ENCODE measurements at regions not wholly inside any gene's neighbourhood (a gene's known extent, or its start where the extent isn't known, plus 50 kb on each side); places are given as distances from the start of the nearest gene placed in this dataset.

- TF ChIP-seq ZHX1 (conservative IDR thresholded peaks at IDR 0.05; ENCODE audit: low read length) = no peak
- no peak for TF ChIP-seq ZNF3 (CRISPR knock-in tag; IDR thresholded peaks at IDR 0.05)
- no peak for TF ChIP-seq TAF9B (IDR thresholded peaks at IDR 0.05; ENCODE audit: partially characterized antibody)
Measured at GRCh38 chr17:77527836-77528505, 387.2 kb downstream of the SEC14L1 start (continued).

GRCh38 chr17:77528516-77529327 lies 388.0 kb downstream of the SEC14L1 start:
- Histone ChIP-seq H3K9ac (ENCODE audit: insufficient read depth in 1 of 2, low read depth in 2 of 2, low read length in 2 of 2) (no peak overlapping the region), H2AFZ (ENCODE audit: low read depth, low read length) (no peak overlapping the region)
- in situ Hi-C loops (cut with MboI) = no loop called here

More at GRCh38 chr17:77528516-77529327, 388.0 kb downstream of the SEC14L1 start:
- Histone ChIP-seq H3K9me3 (replicated peaks; ENCODE audit: control insufficient read depth, insufficient read depth, low read depth, low read length) (no peaks in the 10 kb centered on the region; the same call in 1 of the 2 replicates), H4K20me1 (replicated peaks; ENCODE audit: control insufficient read depth, insufficient read depth, low read length) (no peaks in the 10 kb centered on the region), H3K27me3 (ENCODE audit: control insufficient read depth in 2 of 2, insufficient read depth in 2 of 2, low read length in 2 of 2) (peaks cover 16 to 48% of the 10 kb centered on the region in 2 experiments; a peak in 4 of 5 replicates), H3K4me1 (replicated peaks in 1 of 2; ENCODE audit: control insufficient read depth in 2 of 2, insufficient read depth in 2 of 2, low read length in 2 of 2) (peaks cover 0 to 9% of the 10 kb centered on the region in 2 experiments; a peak in 1 of 5 replicates), H3K79me2 (ENCODE audit: control insufficient read depth, insufficient read depth, low read length) (no peaks in the 10 kb centered on the region), H3K4me3 (no peak overlapping the region), H3K27ac (ENCODE audit: extremely low read depth, low read depth, low read length) (no peak overlapping the region), H3K9me1 (ENCODE audit: control insufficient read depth, insufficient read depth, low read length) (no peaks in the 10 kb centered on the region), H3K36me3 (ENCODE audit: control insufficient read depth, insufficient read depth, low read length) (no peaks in the 10 kb centered on the region), H3K4me2 (ENCODE audit: insufficient read depth, low read length) (no peak overlapping the region)
- ChIA-PET CTCF (ENCODE audit: low intra/inter-chr PET ratio) (no interaction called here), POLR2A (interaction anchor here (0.6 to 1.1 kb wide), 3 partner anchors 12 to 398 kb away, joined by 3 to 4 read pairs (median 4); no protein-coding TSS in a partner anchor)
- FAIRE-seq (no peak), ATAC-seq (no peak), DNase-seq (ENCODE audit: extremely low read depth in 1 of 4, low spot score in 3 of 4) (no peak)
- intact Hi-C loops (cut with micrococcal nuclease) = no loop called here
- WGBS (ENCODE audit: insufficient coverage, low coverage, missing lambda C conversion rate) = 47% methylated on average over 20 of the region's 66 CpGs
- BruUV-seq (replicated peaks) = no TSS peak
- TF ChIP-seq, protein P1, sequence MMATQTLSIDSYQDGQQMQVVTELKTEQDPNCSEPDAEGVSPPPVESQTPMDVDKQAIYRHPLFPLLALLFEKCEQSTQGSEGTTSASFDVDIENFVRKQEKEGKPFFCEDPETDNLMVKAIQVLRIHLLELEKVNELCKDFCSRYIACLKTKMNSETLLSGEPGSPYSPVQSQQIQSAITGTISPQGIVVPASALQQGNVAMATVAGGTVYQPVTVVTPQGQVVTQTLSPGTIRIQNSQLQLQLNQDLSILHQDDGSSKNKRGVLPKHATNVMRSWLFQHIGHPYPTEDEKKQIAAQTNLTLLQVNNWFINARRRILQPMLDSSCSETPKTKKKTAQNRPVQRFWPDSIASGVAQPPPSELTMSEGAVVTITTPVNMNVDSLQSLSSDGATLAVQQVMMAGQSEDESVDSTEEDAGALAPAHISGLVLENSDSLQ (IDR thresholded peaks at IDR 0.05) = peak; percentile 39; the same call in 1 of the 2 replicates
- no peak for TF ChIP-seq SMAD1 (IDR thresholded peaks at IDR 0.05; ENCODE audit: low read depth, low read length, partially characterized antibody)
